ENCODE measurements at regions not wholly inside any gene's neighbourhood (a gene's known extent, or its start where the extent isn't known, plus 50 kb on each side); places are given as distances from the start of the nearest gene placed in this dataset.

- Histone ChIP-seq H3K9me3 (ENCODE audit: control insufficient read depth in 2 of 3, insufficient read depth in 1 of 3, low read length in 3 of 3) (no peaks in the 10 kb centered on the region), H3K4me1 (ENCODE audit: control insufficient read depth in 2 of 3, insufficient read depth in 2 of 3, low read depth in 1 of 3, low read length in 3 of 3) (no peaks in the 10 kb centered on the region), H3K27ac (ENCODE audit: low read depth in 2 of 2, low read length in 2 of 2) (no peak overlapping the region), H3K9ac (ENCODE audit: low read length in 3 of 3) (no peak overlapping the region), H3K4me3 (ENCODE audit: low read length in 3 of 3) (no peak overlapping the region), H3K27me3 (ENCODE audit: control insufficient read depth, insufficient read depth, low read length) (no peaks in the 10 kb centered on the region), H3K36me3 (ENCODE audit: control insufficient read depth in 2 of 3, insufficient read depth in 3 of 3, low read length in 3 of 3) (no peaks in the 10 kb centered on the region)
- FAIRE-seq, result no peak
- no peak for DNase-seq
- TF ChIP-seq, protein P1, sequence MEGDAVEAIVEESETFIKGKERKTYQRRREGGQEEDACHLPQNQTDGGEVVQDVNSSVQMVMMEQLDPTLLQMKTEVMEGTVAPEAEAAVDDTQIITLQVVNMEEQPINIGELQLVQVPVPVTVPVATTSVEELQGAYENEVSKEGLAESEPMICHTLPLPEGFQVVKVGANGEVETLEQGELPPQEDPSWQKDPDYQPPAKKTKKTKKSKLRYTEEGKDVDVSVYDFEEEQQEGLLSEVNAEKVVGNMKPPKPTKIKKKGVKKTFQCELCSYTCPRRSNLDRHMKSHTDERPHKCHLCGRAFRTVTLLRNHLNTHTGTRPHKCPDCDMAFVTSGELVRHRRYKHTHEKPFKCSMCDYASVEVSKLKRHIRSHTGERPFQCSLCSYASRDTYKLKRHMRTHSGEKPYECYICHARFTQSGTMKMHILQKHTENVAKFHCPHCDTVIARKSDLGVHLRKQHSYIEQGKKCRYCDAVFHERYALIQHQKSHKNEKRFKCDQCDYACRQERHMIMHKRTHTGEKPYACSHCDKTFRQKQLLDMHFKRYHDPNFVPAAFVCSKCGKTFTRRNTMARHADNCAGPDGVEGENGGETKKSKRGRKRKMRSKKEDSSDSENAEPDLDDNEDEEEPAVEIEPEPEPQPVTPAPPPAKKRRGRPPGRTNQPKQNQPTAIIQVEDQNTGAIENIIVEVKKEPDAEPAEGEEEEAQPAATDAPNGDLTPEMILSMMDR (IDR thresholded peaks at IDR 0.05; ENCODE audit: borderline replicate concordance, extremely low read depth, insufficient read depth), result no peak
- intact Hi-C loops (cut with DNase I), result no loop called here
Observed at GRCh38 chr4:57774171-57774570, 664.0 kb upstream of the IGFBP7 start.

DNA sequence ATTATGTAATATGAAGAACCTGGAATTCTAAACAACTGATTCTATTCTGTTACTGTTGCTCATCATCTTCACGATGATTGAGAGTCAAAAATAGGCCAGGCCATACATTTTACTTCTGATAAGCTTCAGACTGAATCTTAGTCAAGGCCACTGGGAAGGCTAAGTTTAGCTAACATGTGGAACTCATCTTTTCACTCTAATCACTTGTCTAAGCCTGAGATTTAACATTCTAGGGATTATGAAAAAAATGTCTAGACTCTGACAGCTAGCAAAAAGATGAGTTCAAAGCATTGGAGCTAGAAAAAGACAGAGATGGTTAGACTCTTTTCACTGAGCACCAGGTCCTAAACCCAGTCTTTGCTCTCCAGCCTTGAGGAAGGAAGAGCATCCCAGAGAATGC lies 656.2 kb upstream of the IGFBP7 start:
- no peaks in the 10 kb centered on the region for H3K36me3 ChIP-seq (ENCODE audit: control insufficient read depth in 2 of 3, insufficient read depth in 3 of 3, low read length in 3 of 3)
- FAIRE-seq (no peak), DNase-seq (no peak)
- TF ChIP-seq, protein P1 (IDR thresholded peaks at IDR 0.05; ENCODE audit: borderline replicate concordance, extremely low read depth, insufficient read depth), result no peak
- H3K9ac ChIP-seq (ENCODE audit: low read length in 3 of 3), result no peak overlapping the region
- no peaks in the 10 kb centered on the region for H3K27me3 ChIP-seq (ENCODE audit: control insufficient read depth, insufficient read depth, low read length)
- no peak overlapping the region for H3K27ac ChIP-seq (ENCODE audit: low read depth in 2 of 2, low read length in 2 of 2)
- H3K9me3 ChIP-seq (ENCODE audit: control insufficient read depth in 2 of 3, insufficient read depth in 1 of 3, low read length in 3 of 3), result no peaks in the 10 kb centered on the region
- no peaks in the 10 kb centered on the region for H3K4me1 ChIP-seq (ENCODE audit: control insufficient read depth in 2 of 3, insufficient read depth in 2 of 3, low read depth in 1 of 3, low read length in 3 of 3)
- H3K4me3 ChIP-seq (ENCODE audit: low read length in 3 of 3), result no peak overlapping the region
- intact Hi-C loops (cut with DNase I), result no loop called here

- DNase-seq, result no peak
- no peaks in the 10 kb centered on the region for H3K36me3 ChIP-seq (ENCODE audit: control insufficient read depth in 2 of 3, insufficient read depth in 3 of 3, low read length in 3 of 3)
- FAIRE-seq, result no peak
- intact Hi-C loops (cut with DNase I), result no loop called here
- H3K27me3 ChIP-seq (ENCODE audit: control insufficient read depth, insufficient read depth, low read length), result no peaks in the 10 kb centered on the region
- no peak overlapping the region for H3K4me3 ChIP-seq (ENCODE audit: low read length in 3 of 3)
- H3K4me1 ChIP-seq (ENCODE audit: control insufficient read depth in 2 of 3, insufficient read depth in 2 of 3, low read depth in 1 of 3, low read length in 3 of 3), result no peaks in the 10 kb centered on the region
- H3K9ac ChIP-seq (ENCODE audit: low read length in 3 of 3), result no peak overlapping the region
- no peaks in the 10 kb centered on the region for H3K9me3 ChIP-seq (ENCODE audit: control insufficient read depth in 2 of 3, insufficient read depth in 1 of 3, low read length in 3 of 3)
- H3K27ac ChIP-seq (ENCODE audit: low read depth in 2 of 2, low read length in 2 of 2), result no peak overlapping the region
- TF ChIP-seq, protein P1 (IDR thresholded peaks at IDR 0.05; ENCODE audit: borderline replicate concordance, extremely low read depth, insufficient read depth), result no peak
Observed at GRCh38 chr4:57764856-57765255, 654.7 kb upstream of the IGFBP7 start.

- no peak overlapping the region for H3K4me3 ChIP-seq (ENCODE audit: low read length in 3 of 3)
- DNase-seq, result no peak
- H3K27ac ChIP-seq (ENCODE audit: low read depth in 2 of 2, low read length in 2 of 2), result no peak overlapping the region
- intact Hi-C loops (cut with DNase I), result no loop called here
- H3K9ac ChIP-seq (ENCODE audit: low read length in 3 of 3), result no peak overlapping the region
- no peaks in the 10 kb centered on the region for H3K27me3 ChIP-seq (ENCODE audit: control insufficient read depth, insufficient read depth, low read length)
- no peaks in the 10 kb centered on the region for H3K9me3 ChIP-seq (ENCODE audit: control insufficient read depth in 2 of 3, insufficient read depth in 1 of 3, low read length in 3 of 3)
- H3K4me1 ChIP-seq (ENCODE audit: control insufficient read depth in 2 of 3, insufficient read depth in 2 of 3, low read depth in 1 of 3, low read length in 3 of 3), result no peaks in the 10 kb centered on the region
- TF ChIP-seq, protein P1 (IDR thresholded peaks at IDR 0.05; ENCODE audit: borderline replicate concordance, extremely low read depth, insufficient read depth), result no peak
- FAIRE-seq, result no peak
- no peaks in the 10 kb centered on the region for H3K36me3 ChIP-seq (ENCODE audit: control insufficient read depth in 2 of 3, insufficient read depth in 3 of 3, low read length in 3 of 3)
Observed at GRCh38 chr4:57763070-57763469, 652.9 kb upstream of the IGFBP7 start.

All from kidney (tissue), 13 donors.